Activated CD8-positive, alpha-beta memory T cell treated with anti-CD3 and anti-CD28 coated beads, Interleukin-2, amount 50 U/mL, for 24 hours (primary cell): ENCODE measurements at regions not wholly inside any gene's neighbourhood (a gene's known extent, or its start where the extent isn't known, plus 50 kb on each side); places are given as distances from the start of the nearest gene placed in this dataset.
"Not testable (repeated sequence)": the region's sequence is repeated elsewhere in the genome, so short reads cannot be mapped to it uniquely, and the experiment has no call there.

ENCODE experiments used
- DNase-seq: peaks from one replicate; pipeline ENCODE4 v3.0.0-alpha.2; 2020; ENCODE audit errors: extremely low read depth

- no peak for DNase-seq
These were observed 138.1 kb downstream of the LIG4 start for GRCh38 chr13:108077284-108077683.

DNA sequence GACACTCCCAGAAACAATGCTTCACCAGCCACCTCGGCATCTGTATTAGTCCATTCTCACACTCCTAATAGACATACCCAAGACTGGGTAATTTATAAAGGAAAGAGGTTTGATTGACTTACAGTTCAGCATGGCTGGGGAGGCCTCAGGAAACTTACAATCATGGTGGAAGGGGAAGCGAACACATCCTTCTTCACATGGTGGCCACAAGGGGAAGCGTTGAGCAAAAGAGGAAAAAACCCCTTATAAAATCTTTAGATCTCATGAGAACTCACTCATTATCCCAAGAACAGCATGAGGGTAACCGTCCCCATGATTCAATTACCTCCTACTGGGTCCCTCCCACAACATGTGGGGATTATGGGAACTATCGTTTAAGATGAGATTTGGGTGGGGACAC lies 140.9 kb downstream of the LIG4 start:
- DNase-seq: not testable (repeated sequence)

GRCh38 chr13:108070925-108071324 lies 144.4 kb downstream of the LIG4 start:
- DNase-seq: no peak

GRCh38 chr13:108070491-108070890 lies 144.8 kb downstream of the LIG4 start:
- no peak for DNase-seq

GRCh38 chr13:108069521-108070210 lies 145.7 kb downstream of the LIG4 start:
- no peak for DNase-seq

DNA sequence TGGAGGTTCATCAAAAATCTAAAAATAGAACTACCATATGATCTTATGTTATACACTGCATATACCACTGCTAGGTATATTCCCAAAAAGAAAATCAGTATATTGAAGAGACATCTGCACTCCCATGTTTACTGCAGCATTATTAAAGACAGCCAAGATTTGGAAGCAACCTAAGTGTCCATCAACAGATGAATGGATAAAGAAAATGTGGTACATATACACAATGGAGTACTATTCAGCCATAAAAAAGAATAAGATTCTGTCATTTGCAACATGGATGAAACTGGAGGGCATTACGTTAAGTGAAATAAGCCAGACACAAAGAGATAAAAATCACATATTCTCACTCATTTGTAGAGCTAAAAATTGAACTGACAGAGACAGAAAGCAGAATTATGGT lies 151.0 kb downstream of the LIG4 start:
- DNase-seq: not testable (repeated sequence)

GRCh38 chr13:108060111-108060510 lies 155.2 kb downstream of the LIG4 start:
- no peak for DNase-seq

DNA sequence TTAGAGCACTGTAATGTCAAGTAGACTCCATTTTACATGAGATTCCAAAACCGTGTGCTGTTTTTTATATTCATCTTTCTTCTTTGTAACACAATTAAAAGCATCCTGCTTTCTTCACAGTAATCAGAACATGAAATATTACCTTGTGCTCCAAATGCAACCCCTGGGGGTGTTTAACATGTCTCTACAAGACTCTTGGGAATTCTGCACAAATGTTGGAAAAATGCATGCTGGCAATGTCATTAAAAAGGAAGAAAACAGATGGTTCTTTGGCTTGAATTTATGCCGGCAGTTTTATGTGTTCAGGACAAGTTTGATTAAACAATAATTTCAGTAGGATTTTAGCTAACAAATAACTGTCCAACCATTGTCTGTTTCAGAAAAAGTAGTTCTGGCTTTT lies 159.1 kb downstream of the LIG4 start:
- no peak for DNase-seq

- no peak for DNase-seq
These were observed 166.1 kb downstream of the LIG4 start for GRCh38 chr13:108049211-108049610.

- no peak for DNase-seq
These were observed 170.4 kb downstream of the LIG4 start for GRCh38 chr13:108044954-108045353.

- not testable (repeated sequence) for DNase-seq
These were observed 172.5 kb downstream of the LIG4 start for GRCh38 chr13:108042866-108043265.

- DNase-seq: no peak
These were observed 178.0 kb downstream of the LIG4 start for GRCh38 chr13:108037348-108037747.

DNA sequence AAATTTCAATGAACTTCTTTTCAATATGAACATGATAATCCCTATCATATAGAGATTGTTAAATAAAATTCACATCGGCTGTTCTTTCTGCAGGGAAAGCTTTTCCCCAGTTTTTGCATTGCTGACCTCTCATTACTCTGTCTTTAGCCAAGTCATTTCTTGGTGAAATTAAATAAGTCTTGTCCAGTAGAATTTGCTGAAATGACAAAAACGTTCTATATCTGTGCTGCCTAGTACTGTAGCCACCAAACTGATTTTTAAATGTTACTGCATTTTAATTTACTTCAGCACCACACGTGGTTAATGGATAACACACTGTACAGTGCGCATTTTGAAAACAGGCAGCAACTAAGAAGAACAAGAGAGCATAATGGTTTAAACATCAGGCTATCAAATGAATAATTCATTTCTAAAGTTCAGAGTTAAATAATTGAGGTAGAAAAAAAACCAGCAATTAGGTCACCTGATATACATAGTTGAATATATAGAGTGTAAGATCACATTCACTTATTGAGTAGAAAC lies 178.9 kb downstream of the LIG4 start:
- no peak for DNase-seq

DNA sequence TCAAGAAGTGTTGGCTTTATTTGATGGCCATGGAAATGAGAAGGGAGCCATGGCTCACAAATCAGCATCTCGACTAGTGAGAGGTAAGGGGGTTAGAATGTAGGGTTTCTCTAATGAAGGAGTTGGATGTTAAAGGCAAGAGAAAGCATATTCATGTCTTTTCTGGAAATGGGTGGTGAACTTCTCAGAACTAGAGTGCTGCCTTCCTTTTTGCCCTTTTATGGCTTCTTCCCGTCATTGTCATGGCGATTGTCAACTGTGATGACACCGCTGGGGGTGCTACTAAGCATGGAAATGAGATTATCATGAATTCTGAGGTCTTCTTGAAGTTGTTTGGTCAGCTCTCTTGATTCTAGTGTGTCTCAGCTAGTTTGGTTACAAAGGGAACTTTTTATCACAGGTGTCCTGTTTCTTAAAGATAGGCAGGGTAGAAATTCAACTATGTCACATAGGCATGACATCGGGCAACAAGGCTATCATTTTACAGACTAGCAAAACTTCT lies 180.4 kb downstream of the LIG4 start:
- DNase-seq: no peak

DNA sequence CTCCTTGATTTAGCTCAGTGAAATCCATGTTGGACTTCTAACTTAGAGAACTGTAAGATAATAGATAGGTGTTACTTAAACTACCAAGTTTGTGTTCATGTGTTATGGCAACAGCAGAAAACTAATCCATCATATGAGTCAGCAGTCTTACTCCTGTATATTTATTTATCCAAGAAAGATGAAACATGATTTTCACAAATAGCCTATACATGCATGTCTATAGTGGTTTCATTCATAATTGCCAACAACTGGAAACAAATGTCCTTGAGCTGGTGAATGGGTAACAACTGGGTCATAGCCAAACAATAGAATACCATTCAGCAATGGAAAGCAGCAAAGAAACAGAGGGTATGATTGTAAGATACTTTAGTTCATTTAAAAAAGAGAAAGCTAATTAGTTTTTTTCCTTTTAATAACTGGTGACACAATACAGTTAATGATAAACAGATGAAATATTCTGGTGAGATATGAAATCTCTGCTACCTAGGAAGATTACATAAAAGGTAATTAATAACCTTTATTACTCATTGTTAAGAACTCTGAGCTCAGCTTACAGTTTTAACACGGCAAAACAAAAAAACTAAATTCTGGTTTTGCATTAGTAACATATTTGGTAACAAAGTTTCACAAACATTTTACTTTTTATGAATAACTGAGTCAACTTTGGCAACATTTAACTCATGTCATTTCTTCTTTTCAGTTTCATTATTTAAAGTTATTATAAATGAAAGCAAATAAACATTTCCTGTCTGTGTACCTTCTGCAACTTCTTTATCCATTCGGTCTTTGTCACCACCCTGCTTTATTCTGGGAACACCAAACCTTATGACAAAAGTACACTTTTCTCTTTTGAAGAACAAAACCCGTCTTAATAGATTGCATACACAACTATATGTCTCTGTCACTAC lies 181.3 kb downstream of the LIG4 start:
- no peak for DNase-seq

GRCh38 chr13:108031865-108032264 lies 183.5 kb downstream of the LIG4 start:
- DNase-seq: no peak

DNA sequence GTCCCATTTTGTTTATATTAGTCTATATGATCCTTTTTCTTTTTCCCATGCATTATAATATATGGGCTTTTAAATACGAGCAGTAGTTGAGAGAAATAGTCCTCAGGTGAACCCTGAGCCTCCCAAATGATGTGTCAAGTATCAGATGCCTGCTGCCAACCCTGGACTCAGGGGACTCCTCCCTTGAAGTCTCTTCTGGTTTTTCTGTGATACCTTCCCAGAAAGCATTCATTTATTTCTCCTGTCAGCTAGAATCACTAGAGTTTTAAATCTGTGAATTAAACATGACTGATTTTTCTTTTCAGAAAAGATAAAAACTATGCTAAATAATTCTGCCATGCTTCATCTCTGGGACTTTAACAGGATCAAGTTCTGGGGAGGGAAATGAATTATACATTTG lies 184.6 kb downstream of the LIG4 start:
- DNase-seq: no peak

DNA sequence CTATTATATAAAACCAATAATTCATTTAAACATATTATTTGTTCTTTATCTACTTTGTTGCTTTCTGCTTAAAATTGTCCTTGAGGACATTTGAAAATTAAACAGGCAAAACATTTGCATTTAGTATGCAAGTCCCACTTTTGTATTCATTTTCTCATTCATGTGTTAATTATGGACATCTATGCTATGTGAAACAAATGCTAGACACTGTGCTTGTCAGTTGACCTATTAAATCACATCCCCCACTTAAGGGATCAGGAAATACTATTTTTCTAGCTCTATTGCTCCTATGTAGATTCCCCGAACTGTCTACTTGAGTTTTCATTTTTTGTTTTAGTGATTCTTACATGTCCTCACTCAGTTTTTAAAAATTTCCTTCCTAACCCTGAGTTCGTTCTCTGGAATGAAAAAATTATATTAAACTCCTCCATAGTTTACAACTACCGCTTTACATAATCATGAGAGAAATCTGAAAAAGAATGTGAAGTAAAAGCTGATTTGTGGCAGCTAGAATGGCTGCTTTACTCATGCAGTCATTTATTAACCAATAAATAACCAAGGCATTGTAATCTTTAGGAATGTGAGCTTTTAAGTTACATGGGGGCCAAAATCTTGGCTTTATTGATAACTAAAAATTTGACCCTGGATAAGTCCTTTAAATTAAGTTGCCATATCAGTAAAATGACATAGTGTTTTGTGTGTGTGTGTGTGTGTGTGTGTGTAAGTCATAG lies 188.5 kb downstream of the LIG4 start:
- no peak for DNase-seq

GRCh38 chr13:108020027-108020426 lies 195.3 kb downstream of the LIG4 start:
- no peak for DNase-seq

- no peak for DNase-seq
These were observed 196.9 kb downstream of the LIG4 start for GRCh38 chr13:108018371-108018870.

GRCh38 chr13:108006619-108007018 lies 208.7 kb downstream of the LIG4 start:
- DNase-seq: no peak

GRCh38 chr13:108005231-108005630 lies 210.1 kb downstream of the LIG4 start:
- no peak for DNase-seq
